HCT116 (cell line): ENCODE measurements at regions not wholly inside any gene's neighbourhood (a gene's known extent, or its start where the extent isn't known, plus 50 kb on each side); places are given as distances from the start of the nearest gene placed in this dataset.

Source experiments
- ATAC-seq: fragments of 200-7000 bp; cut with Tn5 transposase; 2 replicates; pipeline ENCODE4 v1.9.1; 2020; ENCODE audit warnings: mild to moderate bottlenecking, moderate library complexity
- BruUV-seq: library from RNA; stranded (reverse); fragments of 400-500 nt; replicated peaks from 2 replicates; lab custom pipeline; 2021; lab: Mats Ljungman, UMichigan
- CTCF ChIA-PET: fragments of 300-600 bp; sonication (Branson Sonifier 250); formaldehyde crosslinking; loops from one replicate; lab custom pipeline; 2021; ENCODE audit warnings: antibody characterized with exemption; lab: Charles Lee
- POLR2A ChIA-PET: fragments of 300-600, 350-600 bp; sonication (Branson Sonifier 250); formaldehyde crosslinking; loops from one replicate; lab custom pipeline; 2021; ENCODE audit warnings: antibody characterized with exemption; lab: Charles Lee
- RAD21 ChIA-PET, 2 experiments: fragments of 300-600 bp; sonication (Branson Sonifier 250); formaldehyde crosslinking; loops; one replicate each; lab custom pipeline; 2023; ENCODE audit warnings: low total read pairs in 2 of 2; ENCODE audit not compliant: uncharacterized antibody in 2 of 2, unreplicated experiment in 2 of 2, low non-redundant PET in 1 of 2; lab: Charles Lee
- DNase-seq: peaks from one replicate; pipeline ENCODE4 v3.0.0-alpha.2; 2010; ENCODE audit warnings: low read depth, low spot score
- H2AFZ ChIP-seq: fragments of 200-600 bp; shearing (Covaris generic), sonication (generic); 2 replicates; pipeline ENCODE4 v1.6.1; 2017; ENCODE audit warnings: low read depth, mixed run types, mixed read lengths, antibody characterized with exemption, low read length; ENCODE audit not compliant: poor library complexity, severe bottlenecking
- H3K27ac ChIP-seq: 2 replicates; pipeline ENCODE4 v1.5.1; 2012; ENCODE audit warnings: low read depth, low read length
- H3K27me3 ChIP-seq: fragments of 200-600 bp; sonication (generic); 2 replicates; pipeline ENCODE4 v1.6.1; 2016; ENCODE audit warnings: mixed run types, low read length, mixed read lengths; ENCODE audit not compliant: insufficient read depth
- H3K36me3 ChIP-seq, 2 experiments: fragments of 200-500 bp in 1 of 2; fragments of 200-600 bp in 1 of 2; sonication (Bioruptor generic) in 1 of 2; sonication (generic) in 1 of 2; 2 replicates each; pipeline versions ENCODE4 v1.5.1 to v1.6.1; 2014 to 2016; ENCODE audit warnings: low read length in 2 of 2, inconsistent platforms in 1 of 2, mixed read lengths in 1 of 2, mixed run types in 1 of 2; ENCODE audit not compliant: insufficient read depth in 2 of 2, control insufficient read depth in 1 of 2
- H3K4me1 ChIP-seq, 2 experiments: fragments of 200-600 bp in 1 of 2; sonication (generic) in 1 of 2; 2 replicates each; pipeline versions ENCODE4 v1.5.1 to v1.6.1; 2012 to 2017; ENCODE audit warnings: low read length in 2 of 2, inconsistent platforms in 1 of 2, mild to moderate bottlenecking in 1 of 2, mixed read lengths in 1 of 2, mixed run types in 1 of 2, moderate library complexity in 1 of 2; ENCODE audit not compliant: insufficient read depth in 2 of 2, control insufficient read depth in 1 of 2
- H3K4me2 ChIP-seq: fragments of 200-600 bp; sonication (generic); 2 replicates; pipeline ENCODE4 v1.6.1; 2017; ENCODE audit warnings: mixed run types, low read length, mixed read lengths
- H3K4me3 ChIP-seq, 2 experiments: fragments of 200-600 bp in 1 of 2; sonication (generic) in 1 of 2; replicated peaks in 1 of 2; 2 replicates each; pipeline ENCODE4 v1.5.1; 2011 to 2016; ENCODE audit warnings: low read length in 2 of 2, control low read depth in 1 of 2, low read depth in 1 of 2, mild to moderate bottlenecking in 1 of 2, mixed read lengths in 1 of 2, mixed run types in 1 of 2
- H3K79me2 ChIP-seq: fragments of 200-600 bp; sonication (generic); 2 replicates; pipeline ENCODE4 v1.6.1; 2017; ENCODE audit warnings: mild to moderate bottlenecking, mixed run types, low read length, moderate library complexity, mixed read lengths; ENCODE audit not compliant: insufficient read depth
- H3K9ac ChIP-seq: fragments of 200-600 bp; sonication (generic); 2 replicates; pipeline ENCODE4 v1.6.1; 2016; ENCODE audit warnings: low read length, mixed read lengths
- H3K9me2 ChIP-seq: fragments of 200-600 bp; sonication (generic), shearing (Covaris generic); 2 replicates; pipeline ENCODE4 v1.6.1; 2017; ENCODE audit warnings: mixed run types, mild to moderate bottlenecking, moderate library complexity; ENCODE audit not compliant: insufficient read depth
- H3K9me3 ChIP-seq, 2 experiments: fragments of 200-500 bp in 1 of 2; fragments of 200-600 bp in 1 of 2; sonication (Bioruptor generic) in 1 of 2; sonication (generic) in 1 of 2; 2 replicates each; pipeline ENCODE4 v1.6.1; 2014 to 2017; ENCODE audit warnings: low read length in 2 of 2, mixed read lengths in 2 of 2, inconsistent platforms in 1 of 2, low read depth in 1 of 2, mild to moderate bottlenecking in 1 of 2, mixed run types in 1 of 2, moderate library complexity in 1 of 2; ENCODE audit not compliant: control insufficient read depth in 1 of 2, insufficient read depth in 1 of 2
- H4K20me1 ChIP-seq: fragments of 200-600 bp; sonication (generic), shearing (Covaris generic); 2 replicates; pipeline ENCODE4 v1.6.1; 2017; ENCODE audit warnings: mixed run types, mild to moderate bottlenecking, moderate library complexity; ENCODE audit not compliant: insufficient read depth
- CBX3 ChIP-seq: IDR thresholded peaks from 2 replicates; pipeline ENCODE4 v1.6.1; 2012; ENCODE audit warnings: low read depth
- CEBPB ChIP-seq: IDR thresholded peaks from 2 replicates; pipeline ENCODE4 v1.6.1; 2012; ENCODE audit warnings: low read depth
- CTCF ChIP-seq, 3 experiments: fragments of 200-600 bp in 1 of 3; sonication (generic) in 1 of 3; IDR thresholded peaks in 2 of 3; conservative IDR thresholded peaks in 1 of 3; 2 replicates each; pipeline ENCODE4 v1.5.1; 2012 to 2017; ENCODE audit warnings: low read depth in 2 of 3, low read length in 2 of 3, antibody characterized with exemption in 1 of 3, borderline replicate concordance in 1 of 3, control low read depth in 1 of 3, mild to moderate bottlenecking in 1 of 3, mixed read lengths in 1 of 3, mixed run types in 1 of 3, moderate library complexity in 1 of 3; ENCODE audit not compliant: insufficient read depth in 1 of 3
- EGR1 ChIP-seq: IDR thresholded peaks from 2 replicates; pipeline ENCODE4 v1.6.1; 2012; ENCODE audit warnings: low read depth
- ELF1 ChIP-seq: IDR thresholded peaks from 2 replicates; pipeline ENCODE4 v1.6.1; 2012; ENCODE audit warnings: low read depth, borderline replicate concordance
- EZH2 ChIP-seq: fragments of 200-600 bp; sonication (generic); IDR thresholded peaks from 2 replicates; pipeline ENCODE4 v1.6.1; 2017; ENCODE audit warnings: antibody characterized with exemption, mixed run types
- EZH2phosphoT487 ChIP-seq: fragments of 200-600 bp; IDR thresholded peaks from 2 replicates; pipeline ENCODE4 v1.6.1; 2018; ENCODE audit warnings: antibody characterized with exemption, borderline replicate concordance
- FOSL1 ChIP-seq: IDR thresholded peaks from 2 replicates; pipeline ENCODE4 v1.6.1; 2012; ENCODE audit warnings: low read depth
- MAX ChIP-seq: IDR thresholded peaks from 2 replicates; pipeline ENCODE4 v1.6.1; 2012
- POLR2A ChIP-seq: IDR thresholded peaks from 2 replicates; pipeline ENCODE4 v1.7.0; 2011; ENCODE audit warnings: borderline replicate concordance; ENCODE audit not compliant: insufficient read depth, insufficient read length; ENCODE audit errors: extremely low read depth
- POLR2AphosphoS5 ChIP-seq: IDR thresholded peaks from 2 replicates; pipeline ENCODE4 v1.6.1; 2011; ENCODE audit warnings: mild to moderate bottlenecking, low read depth, low read length, moderate library complexity
- RAD21 ChIP-seq: IDR thresholded peaks from 2 replicates; pipeline ENCODE4 v1.6.1; 2012; ENCODE audit warnings: low read depth, mild to moderate bottlenecking
- REST ChIP-seq: IDR thresholded peaks from 2 replicates; pipeline ENCODE4 v1.6.1; 2012; ENCODE audit warnings: low read depth
- SIN3A ChIP-seq: IDR thresholded peaks from 2 replicates; pipeline ENCODE4 v1.6.1; 2012; ENCODE audit warnings: low read depth
- SP1 ChIP-seq: IDR thresholded peaks from 2 replicates; pipeline ENCODE4 v1.6.1; 2012; ENCODE audit warnings: low read depth
- TCF7L2 ChIP-seq: IDR thresholded peaks from 2 replicates; pipeline ENCODE4 v1.7.0; 2011; ENCODE audit warnings: borderline replicate concordance, inconsistent platforms; ENCODE audit not compliant: insufficient read depth, insufficient read length; ENCODE audit errors: extremely low read depth
- ZBTB33 ChIP-seq: IDR thresholded peaks from 2 replicates; pipeline ENCODE4 v1.6.1; 2011; ENCODE audit warnings: mild to moderate bottlenecking, low read length, moderate library complexity; ENCODE audit not compliant: insufficient replicate concordance; ENCODE audit errors: extremely low read depth
- ZFX ChIP-seq: fragments of 450-650 bp; IDR thresholded peaks from 2 replicates; pipeline ENCODE4 v1.6.1; 2017
- intact Hi-C: fragments of 100-400 bp; cut with micrococcal nuclease; formaldehyde crosslinking; loops from 2 replicates; pipeline ENCODE4 v1.10.0; 2022

GRCh38 chr10:130232166-130233034 is 96.2 kb downstream of the GLRX3 start:
- Histone ChIP-seq H4K20me1 (no peaks in the 10 kb centered on the region), H3K9me3 (no peaks in the 10 kb centered on the region), H3K27me3 (no peaks in the 10 kb centered on the region), H3K4me1 (no peaks in the 10 kb centered on the region), H3K79me2 (no peaks in the 10 kb centered on the region), H3K36me3 (no peaks in the 10 kb centered on the region), H3K9ac (no peak overlapping the region), H2AFZ (no peak overlapping the region), H3K9me2 (no peaks in the 10 kb centered on the region), H3K27ac (no peak overlapping the region), H3K4me3 (no peak overlapping the region), H3K4me2 (no peak overlapping the region)
- no peak for DNase-seq
- POLR2A ChIA-PET, result no interaction called here
- RAD21 ChIA-PET, result no interaction called here
- intact Hi-C loops, result no loop called here
- CTCF ChIA-PET, result no interaction called here
- no peak for TF ChIP-seq SIN3A
- no peak for TF ChIP-seq ZBTB33
- TF ChIP-seq FOSL1, result no peak
- no peak for TF ChIP-seq CBX3
- TF ChIP-seq REST, result no peak
- TF ChIP-seq CTCF (IDR thresholded peaks at IDR 0.05 in 2 of 3, conservative IDR thresholded peaks at IDR 0.05 in 1 of 3; ENCODE audit: borderline replicate concordance in 1 of 3, insufficient read depth in 1 of 3, low read depth in 2 of 3, low read length in 2 of 3), result no peak
- TF ChIP-seq CEBPB, result no peak
- no peak for TF ChIP-seq POLR2AphosphoS5
- TF ChIP-seq EZH2phosphoT487, result no peak
- no peak for TF ChIP-seq RAD21
- TF ChIP-seq POLR2A, result no peak
- TF ChIP-seq ZFX, result no peak
- no peak for TF ChIP-seq SP1
- no peak for TF ChIP-seq ELF1
- no peak for TF ChIP-seq MAX
- TF ChIP-seq EZH2, result no peak
- no peak for TF ChIP-seq EGR1
- TF ChIP-seq TCF7L2, result no peak
- no peak for ATAC-seq
- BruUV-seq, result no TSS peak
